Activated naive CD4-positive, alpha-beta T cell treated with anti-CD3 and anti-CD28 coated beads, Interleukin-2, amount 50 U/mL, for 24 hours (primary cell): ENCODE measurements at regions not wholly inside any gene's neighbourhood (a gene's known extent, or its start where the extent isn't known, plus 50 kb on each side); places are given as distances from the start of the nearest gene placed in this dataset.
A peak's percentile ranks its signal among the peaks of the same experiment; 100 is the strongest.

ENCODE experiments used
- H3K27ac Mint-ChIP-seq: one replicate; pipeline ENCODE4 v1.8.0; 2021; ENCODE audit warnings: mild to moderate bottlenecking, mixed read lengths
- H3K27me3 Mint-ChIP-seq: one replicate; pipeline ENCODE4 v1.8.0; 2021; ENCODE audit warnings: mixed read lengths
- H3K36me3 Mint-ChIP-seq: one replicate; pipeline ENCODE4 v1.8.0; 2021; ENCODE audit warnings: mixed read lengths
- H3K4me1 Mint-ChIP-seq: one replicate; pipeline ENCODE4 v1.8.0; 2021; ENCODE audit warnings: mixed read lengths
- H3K4me3 Mint-ChIP-seq: one replicate; pipeline ENCODE4 v1.8.0; 2021; ENCODE audit warnings: mild to moderate bottlenecking, mixed read lengths
- H3K9me3 Mint-ChIP-seq: one replicate; pipeline ENCODE4 v1.8.0; 2021; ENCODE audit warnings: mixed read lengths

- Mint-ChIP-seq H3K9me3 (peaks cover 5% of the 10 kb centered on the region), H3K4me3 (no peak overlapping the region), H3K27me3 (no peaks in the 10 kb centered on the region), H3K4me1 (no peaks in the 10 kb centered on the region), H3K36me3 (no peaks in the 10 kb centered on the region), H3K27ac (no peak overlapping the region)
Observed at GRCh38 chr2:52929412-52929811, 838.2 kb upstream of the CHAC2 start.

- no peaks in the 10 kb centered on the region for H3K27me3 Mint-ChIP-seq
- no peak overlapping the region for H3K4me3 Mint-ChIP-seq
- H3K9me3 Mint-ChIP-seq = no peaks in the 10 kb centered on the region
- H3K4me1 Mint-ChIP-seq = no peaks in the 10 kb centered on the region
- no peak overlapping the region for H3K27ac Mint-ChIP-seq
- H3K36me3 Mint-ChIP-seq = no peaks in the 10 kb centered on the region
Observed at GRCh38 chr2:52919673-52920072, 847.9 kb upstream of the CHAC2 start.

- Mint-ChIP-seq H3K9me3 (no peaks in the 10 kb centered on the region), H3K27ac (no peak overlapping the region), H3K27me3 (no peaks in the 10 kb centered on the region), H3K4me3 (no peak overlapping the region), H3K4me1 (no peaks in the 10 kb centered on the region), H3K36me3 (no peaks in the 10 kb centered on the region)
Observed at GRCh38 chr2:52918551-52918950, 849.1 kb upstream of the CHAC2 start.

- no peaks in the 10 kb centered on the region for H3K9me3 Mint-ChIP-seq
- H3K4me3 Mint-ChIP-seq = no peak overlapping the region
Observed at GRCh38 chr2:52916981-52917380, 850.6 kb upstream of the CHAC2 start.

GRCh38 chr2:52904355-52904891 lies 863.2 kb upstream of the CHAC2 start:
- Mint-ChIP-seq H3K36me3 (no peaks in the 10 kb centered on the region), H3K27ac (peak overlapping the region; percentile 1), H3K9me3 (peaks cover 3% of the 10 kb centered on the region), H3K4me3 (no peak overlapping the region), H3K4me1 (no peaks in the 10 kb centered on the region), H3K27me3 (no peaks in the 10 kb centered on the region)

More at GRCh38 chr2:52916981-52917380, 850.6 kb upstream of the CHAC2 start:
- no peaks in the 10 kb centered on the region for H3K27me3 Mint-ChIP-seq
- no peaks in the 10 kb centered on the region for H3K36me3 Mint-ChIP-seq
- H3K27ac Mint-ChIP-seq = no peak overlapping the region
- no peaks in the 10 kb centered on the region for H3K4me1 Mint-ChIP-seq

GRCh38 chr2:52897511-52898044 lies 870.0 kb upstream of the CHAC2 start:
- no peak overlapping the region for H3K27ac Mint-ChIP-seq
- H3K4me1 Mint-ChIP-seq = no peaks in the 10 kb centered on the region
- H3K4me3 Mint-ChIP-seq = no peak overlapping the region
- peaks cover 16% of the 10 kb centered on the region for H3K9me3 Mint-ChIP-seq
- H3K27me3 Mint-ChIP-seq = no peaks in the 10 kb centered on the region
- no peaks in the 10 kb centered on the region for H3K36me3 Mint-ChIP-seq

- H3K36me3 Mint-ChIP-seq = no peaks in the 10 kb centered on the region
- H3K27me3 Mint-ChIP-seq = no peaks in the 10 kb centered on the region
- no peaks in the 10 kb centered on the region for H3K4me1 Mint-ChIP-seq
- no peak overlapping the region for H3K4me3 Mint-ChIP-seq
- H3K9me3 Mint-ChIP-seq = peaks cover 18% of the 10 kb centered on the region
- H3K27ac Mint-ChIP-seq = no peak overlapping the region
Observed at GRCh38 chr2:52895726-52896340, 871.8 kb upstream of the CHAC2 start.

- no peaks in the 10 kb centered on the region for H3K36me3 Mint-ChIP-seq
Observed at GRCh38 chr2:52886556-52886955, 881.0 kb upstream of the CHAC2 start.

GRCh38 chr2:52884761-52885352 lies 882.7 kb upstream of the CHAC2 start:
- Mint-ChIP-seq H3K27me3 (no peaks in the 10 kb centered on the region), H3K9me3 (no peaks in the 10 kb centered on the region), H3K4me1 (no peaks in the 10 kb centered on the region), H3K4me3 (no peak overlapping the region), H3K27ac (no peak overlapping the region), H3K36me3 (no peaks in the 10 kb centered on the region)

More at GRCh38 chr2:52886556-52886955, 881.0 kb upstream of the CHAC2 start:
- Mint-ChIP-seq H3K27ac (no peak overlapping the region), H3K9me3 (no peaks in the 10 kb centered on the region), H3K4me1 (no peaks in the 10 kb centered on the region), H3K4me3 (no peak overlapping the region), H3K27me3 (no peaks in the 10 kb centered on the region)

GRCh38 chr2:52882974-52883373 lies 884.6 kb upstream of the CHAC2 start:
- no peak overlapping the region for H3K4me3 Mint-ChIP-seq

GRCh38 chr2:52881606-52882005 lies 886.0 kb upstream of the CHAC2 start:
- no peak overlapping the region for H3K4me3 Mint-ChIP-seq
- no peaks in the 10 kb centered on the region for H3K4me1 Mint-ChIP-seq
- no peaks in the 10 kb centered on the region for H3K9me3 Mint-ChIP-seq
- no peaks in the 10 kb centered on the region for H3K36me3 Mint-ChIP-seq
- no peak overlapping the region for H3K27ac Mint-ChIP-seq
- no peaks in the 10 kb centered on the region for H3K27me3 Mint-ChIP-seq

More at GRCh38 chr2:52882974-52883373, 884.6 kb upstream of the CHAC2 start:
- no peak overlapping the region for H3K27ac Mint-ChIP-seq
- no peaks in the 10 kb centered on the region for H3K36me3 Mint-ChIP-seq
- H3K27me3 Mint-ChIP-seq = no peaks in the 10 kb centered on the region
- H3K9me3 Mint-ChIP-seq = no peaks in the 10 kb centered on the region
- no peaks in the 10 kb centered on the region for H3K4me1 Mint-ChIP-seq

- no peak overlapping the region for H3K27ac Mint-ChIP-seq
- H3K27me3 Mint-ChIP-seq = no peaks in the 10 kb centered on the region
- no peaks in the 10 kb centered on the region for H3K36me3 Mint-ChIP-seq
- H3K4me3 Mint-ChIP-seq = no peak overlapping the region
- H3K4me1 Mint-ChIP-seq = no peaks in the 10 kb centered on the region
- H3K9me3 Mint-ChIP-seq = no peaks in the 10 kb centered on the region
Observed at GRCh38 chr2:52880872-52881271, 886.7 kb upstream of the CHAC2 start.

- Mint-ChIP-seq H3K9me3 (no peaks in the 10 kb centered on the region), H3K27ac (no peak overlapping the region), H3K4me3 (no peak overlapping the region), H3K36me3 (no peaks in the 10 kb centered on the region), H3K4me1 (no peaks in the 10 kb centered on the region), H3K27me3 (no peaks in the 10 kb centered on the region)
Observed at GRCh38 chr2:52879561-52879960, 888.0 kb upstream of the CHAC2 start.

GRCh38 chr2:52877703-52878102 lies 889.9 kb upstream of the CHAC2 start:
- H3K4me1 Mint-ChIP-seq = no peaks in the 10 kb centered on the region
- H3K27me3 Mint-ChIP-seq = no peaks in the 10 kb centered on the region
- no peaks in the 10 kb centered on the region for H3K9me3 Mint-ChIP-seq
- no peak overlapping the region for H3K4me3 Mint-ChIP-seq
- H3K27ac Mint-ChIP-seq = no peak overlapping the region
- no peaks in the 10 kb centered on the region for H3K36me3 Mint-ChIP-seq

- Mint-ChIP-seq H3K36me3 (no peaks in the 10 kb centered on the region), H3K4me1 (no peaks in the 10 kb centered on the region), H3K9me3 (no peaks in the 10 kb centered on the region), H3K4me3 (no peak overlapping the region), H3K27me3 (no peaks in the 10 kb centered on the region), H3K27ac (no peak overlapping the region)
Observed at GRCh38 chr2:52874466-52875106, 893.0 kb upstream of the CHAC2 start.

- H3K36me3 Mint-ChIP-seq = no peaks in the 10 kb centered on the region
- no peaks in the 10 kb centered on the region for H3K4me1 Mint-ChIP-seq
- no peaks in the 10 kb centered on the region for H3K27me3 Mint-ChIP-seq
- H3K4me3 Mint-ChIP-seq = no peak overlapping the region
- no peak overlapping the region for H3K27ac Mint-ChIP-seq
- H3K9me3 Mint-ChIP-seq = no peaks in the 10 kb centered on the region
Observed at GRCh38 chr2:52862801-52863200, 904.8 kb upstream of the CHAC2 start.
